ENCODE measurements at regions not wholly inside any gene's neighbourhood (a gene's known extent, or its start where the extent isn't known, plus 50 kb on each side); places are given as distances from the start of the nearest gene placed in this dataset.

DNA sequence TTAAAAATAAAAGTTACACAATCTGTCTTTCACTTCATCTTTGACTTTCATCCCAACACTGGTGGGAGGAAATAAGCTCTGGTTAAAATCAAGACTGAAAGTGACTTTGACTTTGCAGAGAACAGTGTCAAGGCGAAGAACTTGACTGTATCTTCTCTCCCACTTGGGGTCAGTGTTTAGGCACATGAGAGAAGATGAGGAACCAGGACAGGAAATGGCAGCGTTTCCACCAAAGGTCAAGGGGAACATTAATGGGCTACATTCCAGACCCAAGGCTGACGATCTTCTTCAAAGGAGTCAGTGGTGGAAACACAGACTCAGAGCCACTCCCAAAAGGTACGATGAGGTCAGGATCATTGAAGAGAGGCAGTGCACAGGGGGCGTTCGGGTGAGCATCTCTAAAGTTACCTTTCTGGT is 409.5 kb downstream of the ARHGEF28 start:
- H3K4me3 ChIP-seq (ENCODE audit: low read length): no peak overlapping the region
- peak; percentile 54 for DNase-seq (ENCODE audit: low read depth)
- H3K4me1 ChIP-seq (ENCODE audit: control insufficient read depth, insufficient read depth, low read length): peaks cover 17% of the 10 kb centered on the region
- no peak overlapping the region for H3K9ac ChIP-seq (ENCODE audit: low read length)
- no peaks in the 10 kb centered on the region for H3K9me3 ChIP-seq (ENCODE audit: control insufficient read depth, low read length)
- H3K36me3 ChIP-seq (ENCODE audit: control insufficient read depth, insufficient read depth, low read length, severe bottlenecking): no peaks in the 10 kb centered on the region
- no peaks in the 10 kb centered on the region for H3K27me3 ChIP-seq (replicated peaks; ENCODE audit: control insufficient read depth, insufficient read depth, low read length)

DNA sequence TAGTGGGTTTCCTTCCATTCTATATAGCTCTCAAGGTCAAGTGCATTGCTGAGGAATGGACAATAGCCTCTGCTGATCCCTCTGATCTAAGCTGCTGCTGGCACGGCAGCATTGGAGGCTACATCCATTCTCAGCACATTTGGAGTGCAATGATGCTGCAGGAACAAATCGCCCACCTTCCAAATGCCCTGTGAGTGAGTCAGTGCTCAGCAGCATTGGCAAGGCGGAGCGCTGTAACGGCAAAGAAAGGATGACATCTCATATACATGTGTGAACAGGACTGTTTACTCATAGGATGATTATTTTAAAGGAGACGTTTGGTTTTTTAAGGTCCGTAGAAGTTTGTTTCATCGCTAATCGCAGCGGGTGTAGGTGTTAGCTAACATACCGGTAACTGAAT is 408.7 kb downstream of the ARHGEF28 start:
- Histone ChIP-seq H3K27me3 (replicated peaks; ENCODE audit: control insufficient read depth, insufficient read depth, low read length) (no peaks in the 10 kb centered on the region), H3K9me3 (ENCODE audit: control insufficient read depth, low read length) (no peaks in the 10 kb centered on the region), H3K4me3 (ENCODE audit: low read length) (no peak overlapping the region), H3K4me1 (ENCODE audit: control insufficient read depth, insufficient read depth, low read length) (peaks cover 12% of the 10 kb centered on the region), H3K36me3 (ENCODE audit: control insufficient read depth, insufficient read depth, low read length, severe bottlenecking) (no peaks in the 10 kb centered on the region), H3K9ac (ENCODE audit: low read length) (no peak overlapping the region)
- DNase-seq (ENCODE audit: low read depth): peak; percentile 69

DNA sequence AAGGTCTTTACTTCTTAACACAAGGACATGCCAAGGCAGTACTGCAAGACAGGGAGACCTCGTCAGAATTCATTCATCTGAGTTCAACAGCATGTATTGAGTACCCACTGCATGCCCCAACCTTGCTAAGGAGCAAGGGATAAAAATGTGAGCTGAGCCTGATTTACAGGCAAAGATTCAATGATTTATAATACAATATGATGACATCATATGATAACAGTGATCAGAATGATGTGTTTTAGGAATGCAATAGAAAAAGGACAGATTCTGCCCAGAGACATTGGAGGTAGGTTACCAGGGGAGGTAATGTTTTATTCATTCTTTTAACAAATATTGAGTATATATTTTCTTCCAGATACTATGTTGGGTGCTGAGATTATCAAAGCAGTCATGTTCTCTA is 406.6 kb downstream of the ARHGEF28 start:
- Histone ChIP-seq H3K27me3 (replicated peaks; ENCODE audit: control insufficient read depth, insufficient read depth, low read length) (no peaks in the 10 kb centered on the region), H3K4me3 (ENCODE audit: low read length) (no peak overlapping the region), H3K9ac (ENCODE audit: low read length) (no peak overlapping the region), H3K9me3 (ENCODE audit: control insufficient read depth, low read length) (no peaks in the 10 kb centered on the region), H3K4me1 (ENCODE audit: control insufficient read depth, insufficient read depth, low read length) (peaks cover 7% of the 10 kb centered on the region), H3K36me3 (ENCODE audit: control insufficient read depth, insufficient read depth, low read length, severe bottlenecking) (no peaks in the 10 kb centered on the region)
- DNase-seq (ENCODE audit: low read depth): no peak

DNA sequence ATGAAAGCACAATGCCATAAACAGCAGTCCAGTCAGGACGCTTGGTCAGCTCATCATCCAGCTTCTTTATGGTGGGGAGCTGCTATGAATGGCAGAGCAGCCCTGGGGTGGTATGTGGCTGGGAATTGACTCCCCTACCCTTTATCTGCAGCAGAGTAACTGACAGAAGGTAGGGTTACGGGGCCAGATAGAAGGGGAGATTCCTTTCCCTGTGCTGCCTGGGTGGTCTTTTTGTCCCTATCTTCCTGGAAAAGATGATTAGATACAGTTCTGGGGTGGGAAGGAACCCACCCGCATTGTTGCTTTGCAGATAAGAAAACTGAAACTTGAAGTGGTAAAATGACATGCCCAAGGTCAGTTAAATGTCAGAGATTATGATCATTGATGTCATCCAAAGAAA is 405.5 kb downstream of the ARHGEF28 start:
- no peak for DNase-seq (ENCODE audit: low read depth)
- H3K4me3 ChIP-seq (ENCODE audit: low read length): no peak overlapping the region
- no peak overlapping the region for H3K9ac ChIP-seq (ENCODE audit: low read length)
- no peaks in the 10 kb centered on the region for H3K27me3 ChIP-seq (replicated peaks; ENCODE audit: control insufficient read depth, insufficient read depth, low read length)
- no peaks in the 10 kb centered on the region for H3K9me3 ChIP-seq (ENCODE audit: control insufficient read depth, low read length)
- no peaks in the 10 kb centered on the region for H3K36me3 ChIP-seq (ENCODE audit: control insufficient read depth, insufficient read depth, low read length, severe bottlenecking)
- peaks cover 7% of the 10 kb centered on the region for H3K4me1 ChIP-seq (ENCODE audit: control insufficient read depth, insufficient read depth, low read length)

DNA sequence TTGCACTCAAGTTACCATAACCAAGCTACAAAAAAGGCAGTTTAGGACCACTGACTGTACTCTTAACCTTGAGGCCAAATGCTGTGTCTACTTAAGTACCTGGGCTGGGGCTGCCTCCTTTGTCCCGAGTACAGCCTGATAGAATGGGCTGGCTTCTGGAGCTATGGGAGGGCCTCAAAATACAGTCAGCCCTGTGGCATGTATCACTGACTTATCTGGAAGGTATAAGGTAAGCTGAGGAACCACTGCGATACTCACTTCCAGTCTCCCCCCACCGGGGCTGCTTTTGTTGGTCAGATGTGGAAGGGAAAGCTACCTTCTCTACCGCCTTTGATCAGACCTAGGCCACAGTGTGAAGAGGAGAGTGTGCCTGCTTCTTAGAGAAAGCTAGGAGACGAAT is 404.8 kb downstream of the ARHGEF28 start:
- H3K9ac ChIP-seq (ENCODE audit: low read length): no peak overlapping the region
- H3K4me3 ChIP-seq (ENCODE audit: low read length): no peak overlapping the region
- no peaks in the 10 kb centered on the region for H3K9me3 ChIP-seq (ENCODE audit: control insufficient read depth, low read length)
- DNase-seq (ENCODE audit: low read depth): no peak
- peaks cover 7% of the 10 kb centered on the region for H3K4me1 ChIP-seq (ENCODE audit: control insufficient read depth, insufficient read depth, low read length)
- H3K36me3 ChIP-seq (ENCODE audit: control insufficient read depth, insufficient read depth, low read length, severe bottlenecking): no peaks in the 10 kb centered on the region
- H3K27me3 ChIP-seq (replicated peaks; ENCODE audit: control insufficient read depth, insufficient read depth, low read length): no peaks in the 10 kb centered on the region

DNA sequence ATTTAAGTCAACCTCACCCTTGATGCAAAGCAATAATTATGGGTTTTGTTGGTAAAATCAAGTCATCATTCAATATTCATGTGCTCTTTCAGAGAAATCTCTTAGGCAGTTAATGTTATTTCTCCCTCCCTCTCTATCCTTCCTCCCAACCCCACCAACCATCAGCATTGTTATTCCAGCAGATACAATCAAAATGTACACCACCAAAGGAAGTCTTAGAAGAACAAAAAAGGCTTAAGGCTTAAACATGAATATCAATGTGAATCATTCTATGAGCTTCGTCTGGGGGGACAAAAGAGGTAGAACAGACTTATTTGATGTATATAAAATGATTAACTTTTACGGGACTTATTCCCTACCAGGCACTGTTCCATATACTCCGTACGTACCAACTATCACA is 404.4 kb downstream of the ARHGEF28 start:
- Histone ChIP-seq H3K36me3 (ENCODE audit: control insufficient read depth, insufficient read depth, low read length, severe bottlenecking) (no peaks in the 10 kb centered on the region), H3K4me1 (ENCODE audit: control insufficient read depth, insufficient read depth, low read length) (peaks cover 7% of the 10 kb centered on the region)

DNA sequence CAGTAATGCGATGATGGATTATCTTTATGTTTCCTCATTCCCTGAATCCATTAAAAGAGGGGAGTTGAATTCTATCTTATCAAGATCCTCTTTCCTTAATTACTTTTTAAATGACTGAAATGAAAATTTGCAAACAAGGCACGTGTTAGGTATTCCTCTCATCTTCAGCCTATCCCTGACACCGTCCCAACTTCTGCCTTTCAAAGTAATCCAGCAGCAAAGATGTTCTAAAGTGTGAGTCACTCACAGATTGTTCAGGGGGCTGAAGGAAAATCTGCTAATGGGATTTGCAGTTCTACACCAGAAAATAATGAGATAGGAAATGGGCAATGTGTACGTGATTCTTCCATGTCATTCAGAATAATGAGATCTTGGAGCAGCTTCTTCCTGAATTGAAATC is 403.0 kb downstream of the ARHGEF28 start:
- no peak for DNase-seq (ENCODE audit: low read depth)
- Histone ChIP-seq H3K4me3 (ENCODE audit: low read length) (no peak overlapping the region), H3K9ac (ENCODE audit: low read length) (no peak overlapping the region), H3K36me3 (ENCODE audit: control insufficient read depth, insufficient read depth, low read length, severe bottlenecking) (no peaks in the 10 kb centered on the region), H3K27me3 (replicated peaks; ENCODE audit: control insufficient read depth, insufficient read depth, low read length) (no peaks in the 10 kb centered on the region), H3K4me1 (ENCODE audit: control insufficient read depth, insufficient read depth, low read length) (no peaks in the 10 kb centered on the region), H3K9me3 (ENCODE audit: control insufficient read depth, low read length) (no peaks in the 10 kb centered on the region)

More for the DNA sequence above, 404.4 kb downstream of the ARHGEF28 start:
- Histone ChIP-seq H3K4me3 (ENCODE audit: low read length) (no peak overlapping the region), H3K9ac (ENCODE audit: low read length) (no peak overlapping the region), H3K9me3 (ENCODE audit: control insufficient read depth, low read length) (no peaks in the 10 kb centered on the region), H3K27me3 (replicated peaks; ENCODE audit: control insufficient read depth, insufficient read depth, low read length) (no peaks in the 10 kb centered on the region)
- no peak for DNase-seq (ENCODE audit: low read depth)

DNA sequence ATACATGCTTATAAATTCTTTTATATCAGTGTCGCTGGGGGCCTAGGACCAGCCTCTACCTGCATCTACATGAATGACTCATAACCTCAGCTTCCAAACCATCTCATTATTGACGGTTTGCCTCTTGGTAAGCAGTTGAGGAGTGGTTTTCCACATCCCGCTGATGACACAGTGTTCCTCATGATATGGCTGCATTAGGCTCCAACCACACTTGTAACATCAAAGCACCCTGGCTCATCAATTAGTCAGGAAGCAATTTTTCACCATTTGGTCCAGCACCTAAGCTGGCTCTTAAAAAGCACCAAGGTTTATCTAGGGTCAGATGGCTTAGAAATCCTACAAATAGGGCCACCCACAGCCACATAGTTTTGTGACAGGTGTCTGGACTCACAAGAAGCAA is 402.4 kb downstream of the ARHGEF28 start:
- no peak for DNase-seq (ENCODE audit: low read depth)
- Histone ChIP-seq H3K4me3 (ENCODE audit: low read length) (no peak overlapping the region), H3K4me1 (ENCODE audit: control insufficient read depth, insufficient read depth, low read length) (no peaks in the 10 kb centered on the region), H3K9me3 (ENCODE audit: control insufficient read depth, low read length) (no peaks in the 10 kb centered on the region), H3K27me3 (replicated peaks; ENCODE audit: control insufficient read depth, insufficient read depth, low read length) (no peaks in the 10 kb centered on the region), H3K9ac (ENCODE audit: low read length) (no peak overlapping the region), H3K36me3 (ENCODE audit: control insufficient read depth, insufficient read depth, low read length, severe bottlenecking) (no peaks in the 10 kb centered on the region)

DNA sequence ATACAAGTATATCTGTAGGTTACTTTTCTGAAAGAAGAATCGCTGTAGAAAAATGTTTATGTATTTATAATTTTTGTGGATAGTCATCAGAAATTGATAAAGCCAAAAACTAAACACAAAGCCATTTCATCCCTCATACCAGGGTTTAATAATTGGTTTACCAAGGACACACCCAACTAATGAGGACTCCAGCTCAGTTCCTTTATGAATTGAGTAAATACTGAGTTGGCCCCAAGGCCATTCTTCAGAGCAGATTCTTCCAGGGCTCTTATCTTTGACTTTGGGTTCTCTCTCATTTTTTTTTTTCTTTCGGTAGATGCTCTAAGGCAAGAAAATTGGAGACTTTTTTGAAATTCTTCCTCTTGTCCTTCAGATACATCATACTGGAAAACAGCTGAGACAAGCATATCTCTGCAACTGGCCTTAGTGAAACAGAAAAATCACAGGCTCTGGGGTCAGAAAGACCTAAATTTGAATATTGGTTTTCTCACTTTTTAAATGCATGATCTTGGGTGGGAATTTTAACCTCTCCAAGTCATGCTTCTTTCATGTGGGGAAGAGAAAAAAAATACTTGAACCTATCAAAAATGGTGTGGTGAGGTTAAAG is 401.8 kb downstream of the ARHGEF28 start:
- Histone ChIP-seq H3K9ac (ENCODE audit: low read length) (no peak overlapping the region), H3K36me3 (ENCODE audit: control insufficient read depth, insufficient read depth, low read length, severe bottlenecking) (no peaks in the 10 kb centered on the region), H3K4me1 (ENCODE audit: control insufficient read depth, insufficient read depth, low read length) (no peaks in the 10 kb centered on the region), H3K27me3 (replicated peaks; ENCODE audit: control insufficient read depth, insufficient read depth, low read length) (no peaks in the 10 kb centered on the region), H3K9me3 (ENCODE audit: control insufficient read depth, low read length) (no peaks in the 10 kb centered on the region), H3K4me3 (ENCODE audit: low read length) (no peak overlapping the region)
- DNase-seq (ENCODE audit: low read depth): no peak

DNA sequence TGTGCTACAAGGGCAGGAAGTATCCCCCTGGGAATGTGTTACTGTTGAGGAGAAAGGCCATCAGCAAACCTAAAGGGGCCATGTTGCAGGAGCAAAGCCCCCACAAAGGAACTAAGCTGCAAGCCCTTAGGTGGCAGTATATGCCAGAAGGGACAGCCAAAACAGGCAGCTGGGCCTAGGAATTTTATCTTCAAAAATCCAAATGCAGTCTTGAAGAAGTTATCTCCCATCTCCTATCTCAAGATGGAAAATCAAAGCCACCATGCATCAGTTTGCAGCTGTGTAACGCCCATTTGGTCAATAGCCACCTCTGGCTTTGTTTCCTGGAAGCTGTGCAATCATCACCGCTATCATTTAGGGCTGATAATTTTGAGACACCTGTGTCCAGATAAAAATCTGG is 400.3 kb downstream of the ARHGEF28 start:
- H3K9me3 ChIP-seq (ENCODE audit: control insufficient read depth, low read length): no peaks in the 10 kb centered on the region
- H3K4me3 ChIP-seq (ENCODE audit: low read length): no peak overlapping the region
- H3K9ac ChIP-seq (ENCODE audit: low read length): no peak overlapping the region
- peak; percentile 36 for DNase-seq (ENCODE audit: low read depth)
- no peaks in the 10 kb centered on the region for H3K27me3 ChIP-seq (replicated peaks; ENCODE audit: control insufficient read depth, insufficient read depth, low read length)
- H3K4me1 ChIP-seq (ENCODE audit: control insufficient read depth, insufficient read depth, low read length): no peaks in the 10 kb centered on the region
- H3K36me3 ChIP-seq (ENCODE audit: control insufficient read depth, insufficient read depth, low read length, severe bottlenecking): no peaks in the 10 kb centered on the region

DNA sequence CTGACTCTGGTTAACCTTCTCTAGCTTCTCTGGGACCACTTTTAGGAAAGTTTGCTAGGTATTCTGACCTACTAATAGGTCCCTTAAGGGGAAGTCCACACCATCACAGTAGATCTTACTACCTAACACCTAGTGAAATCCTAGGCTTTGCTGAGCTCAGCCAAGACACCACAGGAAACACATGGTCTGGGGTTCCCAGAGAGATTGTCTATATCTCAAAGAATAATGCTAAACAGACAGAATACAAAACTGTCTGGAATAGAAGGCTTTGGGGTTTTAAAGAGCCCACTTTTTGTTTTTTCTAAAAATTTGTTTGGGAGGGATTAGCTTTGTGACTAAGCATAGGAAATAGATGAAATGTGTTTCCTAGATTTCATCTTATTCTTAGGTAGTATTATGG is 395.1 kb downstream of the ARHGEF28 start:
- Histone ChIP-seq H3K36me3 (ENCODE audit: control insufficient read depth, insufficient read depth, low read length, severe bottlenecking) (no peaks in the 10 kb centered on the region), H3K9ac (ENCODE audit: low read length) (no peak overlapping the region), H3K4me3 (ENCODE audit: low read length) (no peak overlapping the region), H3K4me1 (ENCODE audit: control insufficient read depth, insufficient read depth, low read length) (no peaks in the 10 kb centered on the region), H3K9me3 (ENCODE audit: control insufficient read depth, low read length) (no peaks in the 10 kb centered on the region), H3K27me3 (replicated peaks; ENCODE audit: control insufficient read depth, insufficient read depth, low read length) (no peaks in the 10 kb centered on the region)
- DNase-seq (ENCODE audit: low read depth): no peak

DNA sequence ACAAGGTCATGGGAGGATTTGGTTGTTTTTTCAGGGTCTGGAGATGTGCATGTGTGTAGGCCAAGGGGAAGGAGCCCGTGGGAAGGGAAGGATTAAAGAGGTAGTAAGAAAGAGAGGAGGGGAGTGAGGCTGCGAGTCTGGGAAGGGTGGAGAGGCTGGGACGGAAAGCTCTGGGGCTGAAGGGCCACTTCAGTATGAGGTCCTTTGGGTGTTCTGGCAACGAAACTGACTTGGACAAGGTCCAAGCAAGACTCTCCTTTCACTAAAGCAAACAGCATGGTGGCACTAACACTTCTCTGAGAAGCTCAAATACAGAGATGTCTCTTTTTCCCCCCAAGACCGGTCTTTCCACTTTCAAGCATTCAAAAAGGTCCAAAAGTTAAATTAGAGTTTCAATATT is 394.5 kb downstream of the ARHGEF28 start:
- DNase-seq (ENCODE audit: low read depth): no peak
- Histone ChIP-seq H3K9ac (ENCODE audit: low read length) (no peak overlapping the region), H3K9me3 (ENCODE audit: control insufficient read depth, low read length) (no peaks in the 10 kb centered on the region), H3K36me3 (ENCODE audit: control insufficient read depth, insufficient read depth, low read length, severe bottlenecking) (no peaks in the 10 kb centered on the region), H3K4me1 (ENCODE audit: control insufficient read depth, insufficient read depth, low read length) (no peaks in the 10 kb centered on the region), H3K27me3 (replicated peaks; ENCODE audit: control insufficient read depth, insufficient read depth, low read length) (no peaks in the 10 kb centered on the region), H3K4me3 (ENCODE audit: low read length) (no peak overlapping the region)

Measured in adipocyte (in vitro differentiated cells).